Testis (tissue), 2 donors: ENCODE measurements at regions not wholly inside any gene's neighbourhood (a gene's known extent, or its start where the extent isn't known, plus 50 kb on each side); places are given as distances from the start of the nearest gene placed in this dataset.

Experiments
- POLR2A ChIP-seq: fragments of 450-650 bp; IDR thresholded peaks from one replicate; pipeline ENCODE4 v1.6.1; 2017; ENCODE audit warnings: antibody characterized with exemption, mild to moderate bottlenecking, moderate library complexity
- TF ChIP-seq, protein P1 (sequence below), 3 experiments: fragments of 450-650 bp in 2 of 3; fragments of 200-600 bp in 1 of 3; sonication (generic) in 1 of 3; IDR thresholded peaks; one replicate each; pipeline ENCODE4 v1.5.1; 2016 to 2019; ENCODE audit warnings: antibody characterized with exemption in 3 of 3, mild to moderate bottlenecking in 2 of 3, moderate library complexity in 1 of 3

DNA sequence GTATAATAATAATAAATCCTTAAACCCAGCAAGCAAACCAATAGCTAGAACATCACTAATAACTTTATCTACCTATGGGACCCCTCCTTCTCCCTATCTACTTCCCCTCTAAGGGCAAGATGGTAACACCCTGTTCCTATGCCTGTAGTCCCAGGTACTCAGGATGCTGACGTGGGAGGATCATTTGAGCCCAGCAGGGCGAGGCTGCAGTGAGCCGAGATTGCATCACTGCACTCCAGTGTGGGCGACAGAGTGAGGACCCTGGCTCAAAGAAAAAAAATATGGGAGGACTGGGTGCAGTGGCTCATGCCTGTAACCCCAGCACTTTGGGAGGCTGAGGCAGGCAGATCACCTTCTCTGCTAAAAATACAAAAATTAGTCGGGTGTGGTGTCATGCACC lies 143.1 kb upstream of the SLC45A1 start:
- TF ChIP-seq, protein P1, sequence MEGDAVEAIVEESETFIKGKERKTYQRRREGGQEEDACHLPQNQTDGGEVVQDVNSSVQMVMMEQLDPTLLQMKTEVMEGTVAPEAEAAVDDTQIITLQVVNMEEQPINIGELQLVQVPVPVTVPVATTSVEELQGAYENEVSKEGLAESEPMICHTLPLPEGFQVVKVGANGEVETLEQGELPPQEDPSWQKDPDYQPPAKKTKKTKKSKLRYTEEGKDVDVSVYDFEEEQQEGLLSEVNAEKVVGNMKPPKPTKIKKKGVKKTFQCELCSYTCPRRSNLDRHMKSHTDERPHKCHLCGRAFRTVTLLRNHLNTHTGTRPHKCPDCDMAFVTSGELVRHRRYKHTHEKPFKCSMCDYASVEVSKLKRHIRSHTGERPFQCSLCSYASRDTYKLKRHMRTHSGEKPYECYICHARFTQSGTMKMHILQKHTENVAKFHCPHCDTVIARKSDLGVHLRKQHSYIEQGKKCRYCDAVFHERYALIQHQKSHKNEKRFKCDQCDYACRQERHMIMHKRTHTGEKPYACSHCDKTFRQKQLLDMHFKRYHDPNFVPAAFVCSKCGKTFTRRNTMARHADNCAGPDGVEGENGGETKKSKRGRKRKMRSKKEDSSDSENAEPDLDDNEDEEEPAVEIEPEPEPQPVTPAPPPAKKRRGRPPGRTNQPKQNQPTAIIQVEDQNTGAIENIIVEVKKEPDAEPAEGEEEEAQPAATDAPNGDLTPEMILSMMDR (IDR thresholded peaks at IDR 0.05): no peak
- no peak for TF ChIP-seq POLR2A
